ENCODE measurements at regions not wholly inside any gene's neighbourhood (a gene's known extent, or its start where the extent isn't known, plus 50 kb on each side); places are given as distances from the start of the nearest gene placed in this dataset.

DNA sequence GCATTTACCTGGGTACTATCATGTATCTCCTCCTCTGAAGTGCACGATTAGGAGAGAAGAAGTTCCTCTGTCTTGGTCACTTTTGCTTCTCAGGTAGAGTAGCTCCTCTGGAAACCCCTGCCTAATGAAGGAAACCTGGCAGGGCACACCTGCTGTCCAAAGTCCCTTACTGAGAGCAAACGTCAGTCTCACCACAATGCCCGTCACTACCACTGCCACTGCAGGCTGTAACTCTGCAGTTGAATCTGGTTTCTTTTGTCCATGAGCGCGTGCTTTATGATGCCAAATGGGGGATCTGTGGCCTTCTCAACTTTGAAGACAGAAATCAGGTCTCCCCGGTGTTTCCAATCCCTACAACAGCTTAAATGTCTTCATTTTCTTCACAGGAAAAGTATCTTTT, 1068.6 kb downstream of the BCL11B start:
- no peaks in the 10 kb centered on the region for H3K9me3 ChIP-seq (ENCODE audit: low read length)
- no peaks in the 10 kb centered on the region for H3K36me3 ChIP-seq (ENCODE audit: insufficient read depth, low read length)

GRCh38 chr14:98204139-98204538, 1067.9 kb downstream of the BCL11B start:
- TF ChIP-seq RAD21 (conservative IDR thresholded peaks at IDR 0.05): no peak
- Histone ChIP-seq H3K79me2 (replicated peaks; ENCODE audit: insufficient read depth, low read length) (no peaks in the 10 kb centered on the region), H3K9me3 (ENCODE audit: low read length) (no peaks in the 10 kb centered on the region), H2AFZ (ENCODE audit: low read depth, low read length) (no peak overlapping the region), H3F3A (ENCODE audit: insufficient read depth, low read length, poor library complexity, severe bottlenecking) (no peaks in the 10 kb centered on the region), H3K9ac (ENCODE audit: low read length) (no peak overlapping the region), H3K27ac (ENCODE audit: low read length) (no peak overlapping the region), H3K9me2 (ENCODE audit: insufficient read depth, low read length) (no peaks in the 10 kb centered on the region), H3K36me3 (ENCODE audit: insufficient read depth, low read length) (no peaks in the 10 kb centered on the region), H3K27me3 (ENCODE audit: insufficient read depth, low read depth, low read length) (no peaks in the 10 kb centered on the region), H3K4me2 (ENCODE audit: low read length) (no peak overlapping the region), H4K20me1 (ENCODE audit: insufficient read depth) (no peaks in the 10 kb centered on the region), H3K4me3 (ENCODE audit: low read length) (no peak overlapping the region)

More for the DNA sequence above, 1068.6 kb downstream of the BCL11B start:
- Histone ChIP-seq H3K9me2 (ENCODE audit: insufficient read depth, low read length) (no peaks in the 10 kb centered on the region), H2AFZ (ENCODE audit: low read depth, low read length) (no peak overlapping the region), H3K27ac (ENCODE audit: low read length) (no peak overlapping the region), H3K4me3 (ENCODE audit: low read length) (no peak overlapping the region), H3K4me2 (ENCODE audit: low read length) (no peak overlapping the region), H3K27me3 (ENCODE audit: insufficient read depth, low read depth, low read length) (no peaks in the 10 kb centered on the region), H3K9ac (ENCODE audit: low read length) (no peak overlapping the region), H3F3A (ENCODE audit: insufficient read depth, low read length, poor library complexity, severe bottlenecking) (no peaks in the 10 kb centered on the region), H4K20me1 (ENCODE audit: insufficient read depth) (no peaks in the 10 kb centered on the region), H3K79me2 (replicated peaks; ENCODE audit: insufficient read depth, low read length) (no peaks in the 10 kb centered on the region)
- TF ChIP-seq TAF1 (IDR thresholded peaks at IDR 0.05; ENCODE audit: low read depth) (no peak), RAD21 (conservative IDR thresholded peaks at IDR 0.05) (no peak), SMC3 (conservative IDR thresholded peaks at IDR 0.05; ENCODE audit: poor library complexity) (no peak), EZH2 (IDR thresholded peaks at IDR 0.05; ENCODE audit: borderline replicate concordance, insufficient read depth, low read length, poor library complexity, severe bottlenecking) (no peak), EP300 (conservative IDR thresholded peaks at IDR 0.05; ENCODE audit: poor library complexity, severe bottlenecking) (no peak), POLR2AphosphoS5 (IDR thresholded peaks at IDR 0.05) (no peak)
- TF ChIP-seq, protein P1, sequence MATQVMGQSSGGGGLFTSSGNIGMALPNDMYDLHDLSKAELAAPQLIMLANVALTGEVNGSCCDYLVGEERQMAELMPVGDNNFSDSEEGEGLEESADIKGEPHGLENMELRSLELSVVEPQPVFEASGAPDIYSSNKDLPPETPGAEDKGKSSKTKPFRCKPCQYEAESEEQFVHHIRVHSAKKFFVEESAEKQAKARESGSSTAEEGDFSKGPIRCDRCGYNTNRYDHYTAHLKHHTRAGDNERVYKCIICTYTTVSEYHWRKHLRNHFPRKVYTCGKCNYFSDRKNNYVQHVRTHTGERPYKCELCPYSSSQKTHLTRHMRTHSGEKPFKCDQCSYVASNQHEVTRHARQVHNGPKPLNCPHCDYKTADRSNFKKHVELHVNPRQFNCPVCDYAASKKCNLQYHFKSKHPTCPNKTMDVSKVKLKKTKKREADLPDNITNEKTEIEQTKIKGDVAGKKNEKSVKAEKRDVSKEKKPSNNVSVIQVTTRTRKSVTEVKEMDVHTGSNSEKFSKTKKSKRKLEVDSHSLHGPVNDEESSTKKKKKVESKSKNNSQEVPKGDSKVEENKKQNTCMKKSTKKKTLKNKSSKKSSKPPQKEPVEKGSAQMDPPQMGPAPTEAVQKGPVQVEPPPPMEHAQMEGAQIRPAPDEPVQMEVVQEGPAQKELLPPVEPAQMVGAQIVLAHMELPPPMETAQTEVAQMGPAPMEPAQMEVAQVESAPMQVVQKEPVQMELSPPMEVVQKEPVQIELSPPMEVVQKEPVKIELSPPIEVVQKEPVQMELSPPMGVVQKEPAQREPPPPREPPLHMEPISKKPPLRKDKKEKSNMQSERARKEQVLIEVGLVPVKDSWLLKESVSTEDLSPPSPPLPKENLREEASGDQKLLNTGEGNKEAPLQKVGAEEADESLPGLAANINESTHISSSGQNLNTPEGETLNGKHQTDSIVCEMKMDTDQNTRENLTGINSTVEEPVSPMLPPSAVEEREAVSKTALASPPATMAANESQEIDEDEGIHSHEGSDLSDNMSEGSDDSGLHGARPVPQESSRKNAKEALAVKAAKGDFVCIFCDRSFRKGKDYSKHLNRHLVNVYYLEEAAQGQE (IDR thresholded peaks at IDR 0.05; ENCODE audit: borderline replicate concordance): no peak

DNA sequence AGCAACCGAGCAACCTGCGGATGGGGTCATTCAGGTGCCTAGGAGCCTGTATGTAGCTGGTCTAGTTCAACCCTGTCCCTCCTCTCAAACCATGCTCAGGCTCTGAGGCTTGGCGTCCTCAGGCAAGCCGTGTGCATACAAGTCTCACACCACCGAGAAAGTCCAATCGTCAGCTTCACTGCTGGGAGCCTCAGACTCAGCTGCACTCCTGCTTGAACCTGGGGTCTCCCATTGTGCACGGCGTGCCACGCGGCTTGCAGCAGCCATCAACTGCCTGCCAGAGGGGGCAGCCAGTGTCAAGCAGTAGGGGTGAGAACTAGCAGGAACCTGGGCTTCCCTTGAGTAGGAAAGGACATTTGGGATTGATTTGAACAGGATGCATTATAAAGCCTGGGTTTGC, 1064.6 kb downstream of the BCL11B start:
- no peak overlapping the region for H3K4me2 ChIP-seq (ENCODE audit: low read length)
- H2AFZ ChIP-seq (ENCODE audit: low read depth, low read length): no peak overlapping the region
- no peaks in the 10 kb centered on the region for H3K9me2 ChIP-seq (ENCODE audit: insufficient read depth, low read length)
- no peaks in the 10 kb centered on the region for H3K9me3 ChIP-seq (ENCODE audit: low read length)
- no peak overlapping the region for H3K4me3 ChIP-seq (ENCODE audit: low read length)
- TF ChIP-seq RAD21 (conservative IDR thresholded peaks at IDR 0.05): no peak
- TF ChIP-seq EZH2 (IDR thresholded peaks at IDR 0.05; ENCODE audit: borderline replicate concordance, insufficient read depth, low read length, poor library complexity, severe bottlenecking): no peak
- no peak for TF ChIP-seq EP300 (conservative IDR thresholded peaks at IDR 0.05; ENCODE audit: poor library complexity, severe bottlenecking)
- TF ChIP-seq, protein P1 (IDR thresholded peaks at IDR 0.05; ENCODE audit: borderline replicate concordance): no peak
- no peak for TF ChIP-seq POLR2AphosphoS5 (IDR thresholded peaks at IDR 0.05)
- TF ChIP-seq, protein P2, sequence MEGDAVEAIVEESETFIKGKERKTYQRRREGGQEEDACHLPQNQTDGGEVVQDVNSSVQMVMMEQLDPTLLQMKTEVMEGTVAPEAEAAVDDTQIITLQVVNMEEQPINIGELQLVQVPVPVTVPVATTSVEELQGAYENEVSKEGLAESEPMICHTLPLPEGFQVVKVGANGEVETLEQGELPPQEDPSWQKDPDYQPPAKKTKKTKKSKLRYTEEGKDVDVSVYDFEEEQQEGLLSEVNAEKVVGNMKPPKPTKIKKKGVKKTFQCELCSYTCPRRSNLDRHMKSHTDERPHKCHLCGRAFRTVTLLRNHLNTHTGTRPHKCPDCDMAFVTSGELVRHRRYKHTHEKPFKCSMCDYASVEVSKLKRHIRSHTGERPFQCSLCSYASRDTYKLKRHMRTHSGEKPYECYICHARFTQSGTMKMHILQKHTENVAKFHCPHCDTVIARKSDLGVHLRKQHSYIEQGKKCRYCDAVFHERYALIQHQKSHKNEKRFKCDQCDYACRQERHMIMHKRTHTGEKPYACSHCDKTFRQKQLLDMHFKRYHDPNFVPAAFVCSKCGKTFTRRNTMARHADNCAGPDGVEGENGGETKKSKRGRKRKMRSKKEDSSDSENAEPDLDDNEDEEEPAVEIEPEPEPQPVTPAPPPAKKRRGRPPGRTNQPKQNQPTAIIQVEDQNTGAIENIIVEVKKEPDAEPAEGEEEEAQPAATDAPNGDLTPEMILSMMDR (IDR thresholded peaks at IDR 0.05; ENCODE audit: poor library complexity, severe bottlenecking): no peak
- no peak for TF ChIP-seq SMC3 (conservative IDR thresholded peaks at IDR 0.05; ENCODE audit: poor library complexity)
- TF ChIP-seq MXI1 (conservative IDR thresholded peaks at IDR 0.05; ENCODE audit: poor library complexity, severe bottlenecking): no peak
- no peak for TF ChIP-seq TAF1 (IDR thresholded peaks at IDR 0.05; ENCODE audit: low read depth)
- H3K36me3 ChIP-seq (ENCODE audit: insufficient read depth, low read length): no peaks in the 10 kb centered on the region
- no peaks in the 10 kb centered on the region for H4K20me1 ChIP-seq (ENCODE audit: insufficient read depth)
- no peaks in the 10 kb centered on the region for H3K27me3 ChIP-seq (ENCODE audit: insufficient read depth, low read depth, low read length)
- no peaks in the 10 kb centered on the region for H3F3A ChIP-seq (ENCODE audit: insufficient read depth, low read length, poor library complexity, severe bottlenecking)
- no peak overlapping the region for H3K27ac ChIP-seq (ENCODE audit: low read length)
- H3K9ac ChIP-seq (ENCODE audit: low read length): no peak overlapping the region
- H3K79me2 ChIP-seq (replicated peaks; ENCODE audit: insufficient read depth, low read length): no peaks in the 10 kb centered on the region

Measured in neural cell (in vitro differentiated cells).